ENCODE measurements at regions not wholly inside any gene's neighbourhood (a gene's known extent, or its start where the extent isn't known, plus 50 kb on each side); places are given as distances from the start of the nearest gene placed in this dataset.

DNA sequence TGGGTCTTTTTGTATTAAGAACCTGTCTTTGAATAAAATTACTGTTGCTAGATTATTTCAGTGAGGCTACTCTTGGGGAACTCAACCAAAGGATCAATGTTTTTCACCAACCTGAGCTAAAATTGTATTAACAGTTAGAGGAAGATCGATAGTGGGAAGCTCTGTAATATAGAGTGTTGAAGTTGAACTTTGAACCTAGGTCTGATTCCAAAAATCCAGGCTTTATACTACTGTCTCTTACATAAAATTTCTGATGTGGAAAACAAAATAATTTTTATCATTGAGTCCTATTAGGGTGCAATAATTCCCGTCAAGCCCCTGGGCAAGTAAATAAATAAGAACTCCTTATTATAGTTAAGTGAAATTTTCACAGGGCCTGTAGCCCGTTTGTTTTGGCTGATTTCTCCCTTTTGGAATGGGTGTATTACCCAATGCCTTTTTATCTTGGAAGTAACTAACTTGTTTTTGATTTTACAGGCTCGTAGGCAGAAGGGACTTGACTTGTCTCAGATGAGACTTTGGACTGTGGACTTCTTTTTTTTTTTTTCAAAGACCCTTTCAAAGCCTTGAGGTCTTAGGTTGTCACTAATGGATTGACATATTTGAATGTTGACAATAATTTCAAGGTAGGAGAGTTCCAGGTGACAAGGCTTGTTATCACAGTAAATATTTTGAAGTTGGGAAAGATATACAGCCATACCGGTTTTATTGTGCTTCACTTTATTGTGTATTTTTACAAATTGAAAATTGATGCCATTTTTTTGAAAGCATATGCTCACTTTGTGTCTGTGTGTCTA, 276.1 kb downstream of the NFKBIZ start:
- H3K27me3 ChIP-seq (replicated peaks; ENCODE audit: control insufficient read depth, insufficient read depth, low read length), result no peaks in the 10 kb centered on the region
- no peak for DNase-seq (ENCODE audit: low read depth)

DNA sequence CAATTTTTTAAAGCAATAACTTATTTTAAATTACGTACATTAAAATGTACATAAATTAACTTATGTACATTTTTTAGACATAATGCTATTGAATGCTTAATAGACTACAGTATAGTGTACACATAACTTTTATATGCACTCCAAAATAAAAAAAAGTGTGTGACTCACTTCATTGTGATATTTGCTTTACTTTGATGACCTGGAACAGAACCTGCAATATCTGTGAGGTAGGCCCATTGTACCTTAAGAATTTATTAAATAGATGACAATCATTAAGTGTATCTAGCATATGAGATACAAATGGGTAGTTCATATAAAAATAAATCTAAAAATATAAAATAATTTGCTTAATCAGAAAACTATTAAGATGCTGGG, 276.7 kb downstream of the NFKBIZ start:
- Histone ChIP-seq H3K27me3 (replicated peaks; ENCODE audit: control insufficient read depth, insufficient read depth, low read length) (no peaks in the 10 kb centered on the region), H3K36me3 (ENCODE audit: control insufficient read depth, insufficient read depth, low read length, severe bottlenecking) (no peaks in the 10 kb centered on the region), H3K9me3 (ENCODE audit: control insufficient read depth, low read length) (peaks cover 21% of the 10 kb centered on the region), H3K9ac (ENCODE audit: low read length) (no peak overlapping the region), H3K4me3 (ENCODE audit: low read length) (no peak overlapping the region), H3K4me1 (ENCODE audit: control insufficient read depth, insufficient read depth, low read length) (peaks cover 40% of the 10 kb centered on the region)
- DNase-seq (ENCODE audit: low read depth), result no peak

More for the DNA sequence above, 276.1 kb downstream of the NFKBIZ start:
- Histone ChIP-seq H3K4me3 (ENCODE audit: low read length) (no peak overlapping the region), H3K4me1 (ENCODE audit: control insufficient read depth, insufficient read depth, low read length) (peaks cover 35% of the 10 kb centered on the region), H3K36me3 (ENCODE audit: control insufficient read depth, insufficient read depth, low read length, severe bottlenecking) (no peaks in the 10 kb centered on the region), H3K9ac (ENCODE audit: low read length) (peak overlapping the region; percentile 1), H3K9me3 (ENCODE audit: control insufficient read depth, low read length) (peaks cover 21% of the 10 kb centered on the region)

DNA sequence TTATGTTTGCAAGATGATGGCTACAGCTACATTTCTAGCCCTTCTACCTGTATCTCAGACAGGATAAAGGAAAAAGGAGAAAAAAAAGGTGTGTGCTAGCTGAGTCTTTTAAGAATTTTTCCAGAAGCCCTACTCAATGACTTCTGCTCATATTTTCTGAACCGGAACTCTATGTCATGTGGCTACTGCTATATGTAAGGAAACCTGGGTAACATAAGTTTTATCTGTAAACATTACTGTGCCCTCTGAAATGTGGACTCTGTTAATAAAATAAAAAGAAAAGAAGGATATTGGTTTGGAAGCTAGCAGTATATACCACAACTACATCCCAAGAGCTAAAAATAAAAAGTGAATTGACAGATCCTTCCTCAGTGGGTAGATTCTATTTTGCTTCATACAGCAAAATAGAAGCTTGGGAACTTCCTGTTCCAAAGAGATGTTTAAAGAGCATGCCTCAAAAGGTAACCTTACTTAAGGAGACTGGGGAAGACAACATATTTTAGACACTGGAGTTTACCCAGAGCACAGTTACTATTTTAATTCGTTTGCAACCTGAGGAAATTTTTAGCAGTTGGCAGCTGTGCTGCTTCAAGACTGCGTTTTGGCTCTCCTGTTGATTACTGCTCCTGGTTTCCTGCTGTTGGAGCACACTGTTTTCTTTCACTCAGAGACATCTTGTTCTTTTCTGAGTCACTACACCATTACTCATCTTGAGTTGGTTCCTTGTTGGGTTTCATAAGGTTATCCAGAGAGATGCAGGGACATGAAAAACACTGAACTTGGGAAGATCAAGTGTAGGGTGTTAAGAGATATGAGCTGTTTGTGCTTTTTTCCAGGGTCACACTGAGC, 280.7 kb downstream of the NFKBIZ start:
- H3K9ac ChIP-seq (ENCODE audit: low read length), result peak overlapping the region; percentile 70
- no peaks in the 10 kb centered on the region for H3K36me3 ChIP-seq (ENCODE audit: control insufficient read depth, insufficient read depth, low read length, severe bottlenecking)
- peak overlapping the region; percentile 12 for H3K4me3 ChIP-seq (ENCODE audit: low read length)
- H3K4me1 ChIP-seq (ENCODE audit: control insufficient read depth, insufficient read depth, low read length), result peaks cover 39% of the 10 kb centered on the region
- no peaks in the 10 kb centered on the region for H3K9me3 ChIP-seq (ENCODE audit: control insufficient read depth, low read length)
- DNase-seq (ENCODE audit: low read depth), result peak; percentile 58
- H3K27me3 ChIP-seq (replicated peaks; ENCODE audit: control insufficient read depth, insufficient read depth, low read length), result no peaks in the 10 kb centered on the region

DNA sequence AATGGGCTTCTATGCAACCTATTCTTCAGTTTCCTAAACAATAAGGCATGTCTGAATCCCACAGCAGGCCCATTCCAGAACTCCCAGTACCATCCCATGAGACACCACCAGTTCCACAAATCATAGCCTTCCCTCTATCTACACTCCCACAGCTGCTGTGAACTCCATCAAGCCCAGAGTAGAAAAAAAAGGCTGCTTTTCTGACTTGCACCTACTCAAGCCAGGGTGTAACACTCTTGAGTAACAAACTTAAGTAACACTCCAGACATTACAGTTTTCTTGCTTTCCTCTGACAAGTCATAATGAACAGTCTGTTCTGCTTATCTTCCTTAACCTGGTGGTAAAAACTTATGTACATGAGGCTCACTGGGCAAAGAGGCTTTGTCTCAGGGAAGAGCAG, 283.1 kb downstream of the NFKBIZ start:
- Histone ChIP-seq H3K36me3 (ENCODE audit: control insufficient read depth, insufficient read depth, low read length, severe bottlenecking) (no peaks in the 10 kb centered on the region), H3K4me3 (ENCODE audit: low read length) (no peak overlapping the region), H3K9me3 (ENCODE audit: control insufficient read depth, low read length) (no peaks in the 10 kb centered on the region), H3K27me3 (replicated peaks; ENCODE audit: control insufficient read depth, insufficient read depth, low read length) (no peaks in the 10 kb centered on the region), H3K4me1 (ENCODE audit: control insufficient read depth, insufficient read depth, low read length) (peaks cover 30% of the 10 kb centered on the region), H3K9ac (ENCODE audit: low read length) (no peak overlapping the region)
- no peak for DNase-seq (ENCODE audit: low read depth)

DNA sequence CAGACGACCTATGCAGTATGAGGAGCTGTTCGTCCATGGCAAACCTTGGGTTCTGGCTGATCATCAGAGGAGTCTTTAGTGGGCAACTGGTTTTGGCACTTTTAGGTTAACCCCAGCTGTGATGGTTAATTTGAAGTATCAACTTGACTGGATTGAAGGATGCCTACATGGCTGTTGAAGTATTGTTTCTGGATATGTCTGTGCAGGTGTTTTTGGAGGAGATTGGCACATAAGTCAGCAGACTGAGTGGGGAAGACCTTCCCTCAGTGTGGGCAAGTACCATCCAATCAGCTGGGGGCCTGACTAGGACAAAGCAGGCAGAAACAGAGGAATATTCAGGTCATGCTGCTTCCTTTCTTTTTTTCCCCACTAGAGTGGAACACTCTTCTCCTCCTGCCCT, 284.1 kb downstream of the NFKBIZ start:
- Histone ChIP-seq H3K4me3 (ENCODE audit: low read length) (no peak overlapping the region), H3K4me1 (ENCODE audit: control insufficient read depth, insufficient read depth, low read length) (peaks cover 30% of the 10 kb centered on the region), H3K36me3 (ENCODE audit: control insufficient read depth, insufficient read depth, low read length, severe bottlenecking) (no peaks in the 10 kb centered on the region), H3K27me3 (replicated peaks; ENCODE audit: control insufficient read depth, insufficient read depth, low read length) (no peaks in the 10 kb centered on the region), H3K9me3 (ENCODE audit: control insufficient read depth, low read length) (no peaks in the 10 kb centered on the region), H3K9ac (ENCODE audit: low read length) (no peak overlapping the region)
- no peak for DNase-seq (ENCODE audit: low read depth)

DNA sequence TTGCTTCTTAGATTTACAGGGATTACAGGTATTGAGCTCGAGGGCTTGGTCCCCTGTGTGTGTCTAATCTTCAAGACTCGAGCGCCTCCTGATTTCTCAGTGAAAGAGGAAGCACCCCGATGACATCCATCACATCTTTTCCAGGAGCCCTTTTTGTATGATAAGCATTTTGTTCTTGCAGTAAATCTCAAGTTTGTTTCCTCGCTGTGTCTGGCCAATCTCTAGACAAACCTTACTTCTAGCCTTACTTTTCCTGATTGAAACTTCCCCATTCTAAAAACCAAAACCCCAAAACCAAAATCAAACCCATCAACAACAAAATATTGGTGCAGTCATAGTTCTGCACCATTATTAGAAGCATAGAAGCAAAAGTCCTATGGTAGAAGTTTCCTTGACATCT, 286.0 kb downstream of the NFKBIZ start:
- no peak overlapping the region for H3K4me3 ChIP-seq (ENCODE audit: low read length)
- DNase-seq (ENCODE audit: low read depth), result no peak
- no peak overlapping the region for H3K9ac ChIP-seq (ENCODE audit: low read length)
- no peaks in the 10 kb centered on the region for H3K27me3 ChIP-seq (replicated peaks; ENCODE audit: control insufficient read depth, insufficient read depth, low read length)
- peaks cover 21% of the 10 kb centered on the region for H3K4me1 ChIP-seq (ENCODE audit: control insufficient read depth, insufficient read depth, low read length)
- H3K36me3 ChIP-seq (ENCODE audit: control insufficient read depth, insufficient read depth, low read length, severe bottlenecking), result no peaks in the 10 kb centered on the region
- no peaks in the 10 kb centered on the region for H3K9me3 ChIP-seq (ENCODE audit: control insufficient read depth, low read length)

DNA sequence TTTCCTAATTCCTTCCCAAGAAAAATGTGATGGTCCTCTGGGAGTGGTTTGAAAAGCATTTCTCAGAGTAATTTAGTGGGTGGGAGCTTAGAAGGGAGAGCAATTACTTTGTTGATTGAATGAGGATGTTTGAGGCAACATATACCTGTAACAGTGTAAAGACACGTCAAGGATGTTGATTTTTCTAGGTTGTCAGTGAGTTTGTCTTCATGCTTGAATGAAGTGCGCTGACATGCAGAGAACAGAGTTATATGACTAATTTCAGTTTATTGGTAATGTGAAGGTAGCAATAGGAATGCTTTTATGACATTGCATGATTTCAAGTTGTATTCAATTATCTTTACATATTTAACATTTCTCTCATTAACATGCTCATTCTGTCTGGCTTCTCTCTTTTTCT, 286.9 kb downstream of the NFKBIZ start:
- Histone ChIP-seq H3K4me1 (ENCODE audit: control insufficient read depth, insufficient read depth, low read length) (peaks cover 16% of the 10 kb centered on the region), H3K36me3 (ENCODE audit: control insufficient read depth, insufficient read depth, low read length, severe bottlenecking) (no peaks in the 10 kb centered on the region), H3K4me3 (ENCODE audit: low read length) (no peak overlapping the region), H3K9ac (ENCODE audit: low read length) (no peak overlapping the region), H3K27me3 (replicated peaks; ENCODE audit: control insufficient read depth, insufficient read depth, low read length) (no peaks in the 10 kb centered on the region), H3K9me3 (ENCODE audit: control insufficient read depth, low read length) (no peaks in the 10 kb centered on the region)
- no peak for DNase-seq (ENCODE audit: low read depth)

DNA sequence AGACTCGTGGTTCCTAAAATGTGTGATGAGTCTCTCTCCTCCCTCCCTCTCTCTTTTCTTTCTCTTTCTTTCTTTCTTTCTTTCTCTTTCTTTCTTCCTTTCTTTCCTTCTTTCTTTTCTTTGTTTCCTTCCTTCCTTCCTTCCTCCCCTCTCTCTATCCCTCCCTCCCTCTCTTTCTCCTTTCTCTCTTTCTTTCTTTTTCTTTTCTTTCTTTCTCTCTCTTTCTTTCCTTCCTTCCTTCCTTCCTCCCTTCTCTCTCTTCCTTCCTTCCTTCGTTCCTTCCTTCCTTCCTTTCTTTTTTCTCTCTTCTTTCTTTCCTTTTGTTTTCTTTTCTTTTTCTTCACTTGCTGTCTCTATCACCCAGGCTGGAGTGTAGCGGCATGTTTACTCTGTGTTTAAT, 290.8 kb downstream of the NFKBIZ start:
- Histone ChIP-seq H3K9ac (ENCODE audit: low read length) (no peak overlapping the region), H3K27me3 (replicated peaks; ENCODE audit: control insufficient read depth, insufficient read depth, low read length) (no peaks in the 10 kb centered on the region), H3K4me1 (ENCODE audit: control insufficient read depth, insufficient read depth, low read length) (peaks cover 16% of the 10 kb centered on the region), H3K36me3 (ENCODE audit: control insufficient read depth, insufficient read depth, low read length, severe bottlenecking) (no peaks in the 10 kb centered on the region), H3K4me3 (ENCODE audit: low read length) (no peak overlapping the region), H3K9me3 (ENCODE audit: control insufficient read depth, low read length) (no peaks in the 10 kb centered on the region)
- no peak for DNase-seq (ENCODE audit: low read depth)

DNA sequence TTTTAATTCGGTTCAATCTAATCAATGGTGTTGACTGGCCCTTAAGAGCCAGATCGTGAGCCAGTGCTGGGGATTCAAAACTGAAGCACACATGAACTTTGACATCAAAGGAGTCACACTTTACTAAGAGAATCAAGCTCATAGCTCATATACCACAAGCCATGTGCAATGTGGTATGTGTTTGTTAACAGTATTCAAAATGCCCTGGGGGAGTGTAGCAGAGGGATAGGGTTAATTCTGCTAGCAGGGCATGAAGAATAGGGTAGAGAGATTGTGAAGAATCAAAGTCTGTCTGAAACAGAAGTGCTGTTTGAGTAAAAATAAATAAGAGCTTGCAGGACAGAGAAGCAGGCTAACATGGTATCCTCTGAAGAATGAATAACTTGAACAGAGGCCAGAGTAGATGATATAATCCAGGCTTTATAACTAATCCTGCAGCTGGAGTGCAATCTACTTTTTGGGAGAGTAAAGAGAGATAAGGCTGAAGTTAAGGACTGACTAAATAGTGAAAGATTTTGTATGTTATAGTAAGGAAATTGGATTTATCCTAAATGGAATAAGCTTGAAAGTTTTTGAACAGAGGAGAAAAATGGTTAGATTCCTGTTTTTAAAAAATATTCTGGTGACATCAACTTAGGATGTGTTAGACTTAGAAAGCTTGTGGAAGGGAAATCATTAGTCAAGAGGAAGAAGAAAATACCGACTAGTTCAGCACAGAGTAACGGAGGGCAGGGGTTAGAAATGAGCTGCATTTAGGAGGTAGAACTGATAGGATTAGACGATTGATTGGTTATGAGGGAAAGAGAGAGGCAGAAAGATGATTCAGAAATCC, 292.0 kb downstream of the NFKBIZ start:
- peaks cover 16% of the 10 kb centered on the region for H3K4me1 ChIP-seq (ENCODE audit: control insufficient read depth, insufficient read depth, low read length)
- H3K4me3 ChIP-seq (ENCODE audit: low read length), result no peak overlapping the region
- no peaks in the 10 kb centered on the region for H3K9me3 ChIP-seq (ENCODE audit: control insufficient read depth, low read length)
- DNase-seq (ENCODE audit: low read depth), result peak; percentile 54
- no peaks in the 10 kb centered on the region for H3K36me3 ChIP-seq (ENCODE audit: control insufficient read depth, insufficient read depth, low read length, severe bottlenecking)
- no peaks in the 10 kb centered on the region for H3K27me3 ChIP-seq (replicated peaks; ENCODE audit: control insufficient read depth, insufficient read depth, low read length)
- H3K9ac ChIP-seq (ENCODE audit: low read length), result no peak overlapping the region

DNA sequence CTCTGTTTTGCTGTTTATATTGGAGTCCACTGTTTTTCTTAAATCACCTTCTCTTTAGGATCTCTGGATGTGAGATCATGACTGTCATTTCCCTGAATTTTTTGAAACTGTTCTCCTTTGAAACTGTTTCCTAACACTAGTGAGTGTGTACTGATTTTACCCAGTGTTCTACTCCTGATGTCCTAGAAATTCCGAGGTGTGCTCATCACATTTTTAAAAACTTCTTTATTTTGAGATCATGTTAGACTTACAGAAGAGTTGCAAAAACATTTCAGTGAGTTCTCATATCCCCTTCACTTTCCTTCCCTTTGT, 292.6 kb downstream of the NFKBIZ start:
- Histone ChIP-seq H3K36me3 (ENCODE audit: control insufficient read depth, insufficient read depth, low read length, severe bottlenecking) (no peaks in the 10 kb centered on the region), H3K9ac (ENCODE audit: low read length) (no peak overlapping the region), H3K4me3 (ENCODE audit: low read length) (no peak overlapping the region), H3K27me3 (replicated peaks; ENCODE audit: control insufficient read depth, insufficient read depth, low read length) (no peaks in the 10 kb centered on the region), H3K4me1 (ENCODE audit: control insufficient read depth, insufficient read depth, low read length) (peaks cover 16% of the 10 kb centered on the region), H3K9me3 (ENCODE audit: control insufficient read depth, low read length) (no peaks in the 10 kb centered on the region)
- DNase-seq (ENCODE audit: low read depth), result peak; percentile 9

Measured in adipocyte (in vitro differentiated cells).